Gastroesophageal sphincter (tissue), 4 donors: ENCODE measurements at regions not wholly inside any gene's neighbourhood (a gene's known extent, or its start where the extent isn't known, plus 50 kb on each side); places are given as distances from the start of the nearest gene placed in this dataset.

Experiments used
- ATAC-seq: fragments of 150-250 bp; one replicate; pipeline ENCODE4 v1.9.1; 2016; ENCODE audit warnings: mild to moderate bottlenecking, moderate library complexity
- H3K27ac ChIP-seq, 4 donors: fragments of 200-600 bp; sonication (generic) in 3 of 4; 1 replicate in 3 of 4; 2 replicates in 1 of 4; pipeline ENCODE4 v1.5.1; 2016 to 2019
- H3K27me3 ChIP-seq: fragments of 200-600 bp; sonication (generic); one replicate; pipeline ENCODE4 v1.5.1; 2019
- H3K36me3 ChIP-seq, 2 donors: fragments of 200-600 bp; sonication (generic); one replicate each; pipeline ENCODE4 v1.5.1; 2019; ENCODE audit warnings: control low read depth in 1 of 2
- H3K4me1 ChIP-seq, 3 donors: fragments of 200-600 bp; sonication (generic); 1 replicate in 2 of 3; 2 replicates in 1 of 3; pipeline ENCODE4 v1.5.1; 2016 to 2019; ENCODE audit warnings: control low read depth in 2 of 3
- H3K4me3 ChIP-seq, 2 donors: fragments of 200-600 bp; sonication (generic); one replicate each; pipeline ENCODE4 v1.5.1; 2019; ENCODE audit warnings: mild to moderate bottlenecking in 1 of 2, moderate library complexity in 1 of 2
- H3K9me3 ChIP-seq, 3 donors: fragments of 200-600 bp; sonication (generic); one replicate each; pipeline ENCODE4 v1.5.1; 2017 to 2019; ENCODE audit warnings: control low read depth in 2 of 3
- EP300 ChIP-seq: sonication (generic); formaldehyde crosslinking; IDR thresholded peaks from one replicate; pipeline ENCODE4 v1.6.1; 2017; ENCODE audit warnings: antibody characterized with exemption, mild to moderate bottlenecking
- POLR2A ChIP-seq, 2 donors: fragments of 450-650 bp; IDR thresholded peaks; one replicate each; pipeline ENCODE4 v1.6.1; 2017; ENCODE audit warnings: antibody characterized with exemption in 2 of 2, mild to moderate bottlenecking in 2 of 2, moderate library complexity in 1 of 2
- POLR2AphosphoS5 ChIP-seq: sonication (generic); formaldehyde crosslinking; IDR thresholded peaks from one replicate; pipeline ENCODE4 v1.6.1; 2017; ENCODE audit warnings: antibody characterized with exemption
- WGBS, 2 donors: methylation state at CpG; one replicate each; pipeline ENCODE4 v1.1.5; 2018; ENCODE audit warnings: low coverage in 1 of 2; 5-methylcytosine and 5-hydroxymethylcytosine counted together
- TF ChIP-seq, protein P1 (sequence below), 4 experiments: fragments of 200-600 bp in 2 of 4; fragments of 450-650 bp in 2 of 4; sonication (generic) in 1 of 4; IDR thresholded peaks; one replicate each; pipeline ENCODE4 v1.5.1; 2017 to 2019; ENCODE audit warnings: antibody characterized with exemption in 4 of 4, mild to moderate bottlenecking in 2 of 4, moderate library complexity in 2 of 4

DNA sequence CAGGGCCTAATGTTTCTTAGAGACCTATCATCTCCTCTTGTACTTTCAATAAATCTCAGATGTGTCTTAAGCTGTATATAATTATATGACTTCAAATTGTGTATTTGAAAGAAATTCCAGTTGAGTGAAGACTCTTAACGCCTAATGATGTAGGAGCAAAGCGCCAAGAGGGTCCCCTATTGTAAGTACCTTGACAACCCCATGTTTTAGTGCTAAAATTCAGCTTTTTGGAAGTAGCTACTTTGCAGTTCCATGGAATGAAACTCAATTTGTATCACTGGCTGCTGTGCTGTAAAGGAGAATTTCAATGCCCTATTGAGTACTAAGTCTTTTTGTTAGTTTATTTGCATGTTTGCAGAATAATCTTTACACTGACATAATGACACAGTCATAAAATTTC, 1826.6 kb upstream of the AGA start:
- Histone ChIP-seq H3K4me1 (no peaks in the 10 kb centered on the region), H3K36me3 (no peaks in the 10 kb centered on the region), H3K27me3 (no peaks in the 10 kb centered on the region), H3K4me3 (no peak overlapping the region), H3K9me3 (peaks cover 0 to 11% (median 0%) of the 10 kb centered on the region in 3 donors), H3K27ac (no peak overlapping the region)
- no peak for ATAC-seq
- WGBS, 2 donors = 81 to 100% methylated on average over 1 to 2 of the region's 2 CpGs
- TF ChIP-seq, protein P1, sequence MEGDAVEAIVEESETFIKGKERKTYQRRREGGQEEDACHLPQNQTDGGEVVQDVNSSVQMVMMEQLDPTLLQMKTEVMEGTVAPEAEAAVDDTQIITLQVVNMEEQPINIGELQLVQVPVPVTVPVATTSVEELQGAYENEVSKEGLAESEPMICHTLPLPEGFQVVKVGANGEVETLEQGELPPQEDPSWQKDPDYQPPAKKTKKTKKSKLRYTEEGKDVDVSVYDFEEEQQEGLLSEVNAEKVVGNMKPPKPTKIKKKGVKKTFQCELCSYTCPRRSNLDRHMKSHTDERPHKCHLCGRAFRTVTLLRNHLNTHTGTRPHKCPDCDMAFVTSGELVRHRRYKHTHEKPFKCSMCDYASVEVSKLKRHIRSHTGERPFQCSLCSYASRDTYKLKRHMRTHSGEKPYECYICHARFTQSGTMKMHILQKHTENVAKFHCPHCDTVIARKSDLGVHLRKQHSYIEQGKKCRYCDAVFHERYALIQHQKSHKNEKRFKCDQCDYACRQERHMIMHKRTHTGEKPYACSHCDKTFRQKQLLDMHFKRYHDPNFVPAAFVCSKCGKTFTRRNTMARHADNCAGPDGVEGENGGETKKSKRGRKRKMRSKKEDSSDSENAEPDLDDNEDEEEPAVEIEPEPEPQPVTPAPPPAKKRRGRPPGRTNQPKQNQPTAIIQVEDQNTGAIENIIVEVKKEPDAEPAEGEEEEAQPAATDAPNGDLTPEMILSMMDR (IDR thresholded peaks at IDR 0.05) = no peak
- TF ChIP-seq EP300 (no peak), POLR2AphosphoS5 (no peak), POLR2A (IDR thresholded peaks at IDR 0.05) (no peak)

DNA sequence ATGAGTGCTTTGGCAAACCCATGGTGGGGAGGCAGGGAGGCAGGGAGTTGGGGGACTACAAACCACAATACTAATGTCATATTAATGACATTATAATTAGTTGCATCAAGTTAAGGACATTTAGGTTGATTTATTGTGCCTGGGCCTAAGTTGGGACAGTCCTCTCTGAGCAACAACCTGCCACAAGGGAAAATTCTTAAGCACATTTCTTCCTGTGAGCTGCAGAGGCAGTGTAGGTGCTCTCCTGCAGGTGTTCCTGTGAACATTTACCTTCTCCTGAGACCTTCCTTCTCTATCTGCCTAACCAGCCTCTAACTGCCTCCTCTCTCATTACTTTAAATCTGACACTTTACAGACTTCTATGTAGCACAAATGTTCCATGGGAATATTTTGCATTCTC, 1830.0 kb upstream of the AGA start:
- H3K4me3 ChIP-seq = no peak overlapping the region
- no peak overlapping the region for H3K27ac ChIP-seq
- H3K27me3 ChIP-seq = no peaks in the 10 kb centered on the region
- no peak for TF ChIP-seq POLR2AphosphoS5
- TF ChIP-seq POLR2A (IDR thresholded peaks at IDR 0.05) = no peak
- no peak for TF ChIP-seq EP300
- TF ChIP-seq, protein P1 (IDR thresholded peaks at IDR 0.05) = no peak
- no peak for ATAC-seq
- H3K4me1 ChIP-seq = no peaks in the 10 kb centered on the region
- H3K9me3 ChIP-seq = no peaks in the 10 kb centered on the region
- no peaks in the 10 kb centered on the region for H3K36me3 ChIP-seq

DNA sequence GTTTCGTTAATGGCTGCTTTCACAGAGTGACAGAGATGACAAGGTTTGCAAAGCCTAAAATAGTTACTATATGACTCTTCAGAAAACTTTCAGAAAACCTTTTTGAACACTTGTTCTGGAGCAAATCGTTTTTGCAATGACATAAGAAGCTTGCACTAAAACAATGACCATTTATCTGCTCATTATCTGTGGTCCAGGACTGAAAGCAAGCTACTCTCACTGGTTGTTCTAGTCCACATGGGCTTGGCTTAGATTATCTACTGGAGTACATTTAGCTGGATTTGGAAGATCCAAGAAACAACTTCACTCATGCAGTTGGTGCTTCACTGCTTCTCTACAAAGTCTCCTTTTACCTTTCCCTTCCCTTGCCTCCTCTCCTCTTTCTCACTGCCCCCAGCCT, 1836.4 kb upstream of the AGA start:
- WGBS, 2 donors = 59 to 67% methylated on average over 2 of the region's 2 CpGs
- Histone ChIP-seq H3K27me3 (no peaks in the 10 kb centered on the region), H3K4me3 (no peak overlapping the region), H3K9me3 (no peaks in the 10 kb centered on the region), H3K36me3 (no peaks in the 10 kb centered on the region), H3K4me1 (no peaks in the 10 kb centered on the region), H3K27ac (no peak overlapping the region)
- TF ChIP-seq EP300 (no peak), POLR2AphosphoS5 (no peak), POLR2A (IDR thresholded peaks at IDR 0.05) (no peak)
- TF ChIP-seq, protein P1 (IDR thresholded peaks at IDR 0.05) = no peak
- no peak for ATAC-seq

- no peaks in the 10 kb centered on the region for H3K4me1 ChIP-seq
- no peaks in the 10 kb centered on the region for H3K27me3 ChIP-seq
- H3K27ac ChIP-seq = no peak overlapping the region
- no peak for ATAC-seq
- no peak overlapping the region for H3K4me3 ChIP-seq
- WGBS, 2 donors = 81 to 90% methylated on average over 2 to 3 of the region's 3 CpGs
- no peaks in the 10 kb centered on the region for H3K9me3 ChIP-seq
- TF ChIP-seq POLR2AphosphoS5 (no peak), POLR2A (IDR thresholded peaks at IDR 0.05) (no peak)
- TF ChIP-seq, protein P1 (IDR thresholded peaks at IDR 0.05) = no peak
- H3K36me3 ChIP-seq = no peaks in the 10 kb centered on the region
Measured at GRCh38 chr4:179285696-179286095, 1843.5 kb upstream of the AGA start.

GRCh38 chr4:179291657-179292056, 1849.4 kb upstream of the AGA start:
- Histone ChIP-seq H3K27me3 (no peaks in the 10 kb centered on the region), H3K36me3 (no peaks in the 10 kb centered on the region), H3K4me3 (no peak overlapping the region), H3K27ac (no peak overlapping the region), H3K4me1 (no peaks in the 10 kb centered on the region), H3K9me3 (no peaks in the 10 kb centered on the region)
- no peak for ATAC-seq
- no peak for TF ChIP-seq POLR2A (IDR thresholded peaks at IDR 0.05)
- no peak for TF ChIP-seq EP300

DNA sequence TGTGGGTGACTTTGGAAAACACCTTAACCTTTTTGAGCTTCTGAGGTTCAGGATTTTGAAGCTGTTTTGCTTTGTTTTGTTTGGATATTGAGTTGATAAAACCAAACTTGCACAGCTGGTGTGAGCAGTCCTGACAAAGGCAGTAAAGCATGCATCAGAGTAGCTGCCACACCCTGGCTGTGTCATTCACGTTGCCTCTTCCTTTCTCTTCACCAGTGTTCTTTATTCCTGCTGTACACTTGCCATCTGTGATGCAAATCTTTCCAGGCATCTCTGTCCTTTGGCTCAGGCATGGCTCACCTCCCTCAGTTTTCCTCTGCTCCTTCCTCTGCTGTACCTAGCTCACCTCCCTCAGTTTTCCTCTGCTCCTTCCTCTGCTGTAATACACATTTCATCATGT, 1850.2 kb upstream of the AGA start:
- 14 to 40% methylated on average over 1 of the region's 1 CpG for WGBS, 2 donors

More for the DNA sequence above, 1850.2 kb upstream of the AGA start:
- no peaks in the 10 kb centered on the region for H3K27me3 ChIP-seq
- ATAC-seq = no peak
- H3K9me3 ChIP-seq = peaks cover 0 to under 1% (median 0%) of the 10 kb centered on the region in 3 donors
- no peaks in the 10 kb centered on the region for H3K4me1 ChIP-seq
- no peaks in the 10 kb centered on the region for H3K36me3 ChIP-seq
- no peak overlapping the region for H3K4me3 ChIP-seq
- no peak overlapping the region for H3K27ac ChIP-seq
- TF ChIP-seq EP300 (no peak), POLR2AphosphoS5 (no peak), POLR2A (IDR thresholded peaks at IDR 0.05) (no peak)
- TF ChIP-seq, protein P1 (IDR thresholded peaks at IDR 0.05) = no peak
